ENCODE measurements at regions not wholly inside any gene's neighbourhood (a gene's known extent, or its start where the extent isn't known, plus 50 kb on each side); places are given as distances from the start of the nearest gene placed in this dataset.
"Not testable (repeated sequence)": the region's sequence is repeated elsewhere in the genome, so short reads cannot be mapped to it uniquely, and the experiment has no call there.

GRCh38 chr2:175679728-175680127, 322.3 kb downstream of the LNPK start:
- no peak overlapping the region for H3K27ac ChIP-seq (ENCODE audit: low read depth, low read length)
- no peak for TF ChIP-seq CTCF (IDR thresholded peaks at IDR 0.05; ENCODE audit: low read depth, low read length)
- no peak for DNase-seq (ENCODE audit: low read depth, low spot score)
- ChIA-PET POLR2A (no interaction called here), CTCF (interaction anchor here (2.3 kb wide), 1 partner anchor 10 kb away, joined by 11 read pairs; no protein-coding TSS in a partner anchor)
- no peaks in the 10 kb centered on the region for H3K9me3 ChIP-seq (ENCODE audit: control insufficient read depth, insufficient read depth, low read length)
- H3K4me3 ChIP-seq (ENCODE audit: low read depth, low read length): no peak overlapping the region
- H3K27me3 ChIP-seq (ENCODE audit: control insufficient read depth, insufficient read depth, low read length): peaks cover 4% of the 10 kb centered on the region

- POLR2A ChIA-PET: no interaction called here
- TF ChIP-seq CTCF (IDR thresholded peaks at IDR 0.05; ENCODE audit: low read depth, low read length): no peak
- Histone ChIP-seq H3K27ac (ENCODE audit: low read depth, low read length) (no peak overlapping the region), H3K9me3 (ENCODE audit: control insufficient read depth, insufficient read depth, low read length) (no peaks in the 10 kb centered on the region), H3K4me3 (ENCODE audit: low read depth, low read length) (no peak overlapping the region), H3K27me3 (ENCODE audit: control insufficient read depth, insufficient read depth, low read length) (peaks cover 4% of the 10 kb centered on the region)
- CTCF ChIA-PET: interaction anchor here (2.3 kb wide), 1 partner anchor 11 kb away, joined by 11 read pairs; no protein-coding TSS in a partner anchor
- DNase-seq (ENCODE audit: low read depth, low spot score): no peak
These were observed 322.8 kb downstream of the LNPK start for GRCh38 chr2:175679231-175679630.

- Histone ChIP-seq H3K9me3 (ENCODE audit: control insufficient read depth, insufficient read depth, low read length) (no peaks in the 10 kb centered on the region), H3K27ac (ENCODE audit: low read depth, low read length) (no peak overlapping the region), H3K27me3 (ENCODE audit: control insufficient read depth, insufficient read depth, low read length) (peaks cover 4% of the 10 kb centered on the region), H3K4me3 (ENCODE audit: low read depth, low read length) (no peak overlapping the region)
- ChIA-PET POLR2A (no interaction called here), CTCF (interaction anchor here (2.3 kb wide), 1 partner anchor 12 kb away, joined by 11 read pairs; no protein-coding TSS in a partner anchor)
- TF ChIP-seq CTCF (IDR thresholded peaks at IDR 0.05; ENCODE audit: low read depth, low read length): no peak
- no peak for DNase-seq (ENCODE audit: low read depth, low spot score)
These were observed 324.2 kb downstream of the LNPK start for GRCh38 chr2:175677880-175678279.

- 0 out of 2 replicates have a peak, but pooled peaks have one; percentile 17 for TF ChIP-seq CTCF (IDR thresholded peaks at IDR 0.05; ENCODE audit: low read depth, low read length)
- Histone ChIP-seq H3K27ac (ENCODE audit: low read depth, low read length) (no peak overlapping the region), H3K27me3 (ENCODE audit: control insufficient read depth, insufficient read depth, low read length) (peaks cover 4% of the 10 kb centered on the region), H3K9me3 (ENCODE audit: control insufficient read depth, insufficient read depth, low read length) (no peaks in the 10 kb centered on the region), H3K4me3 (ENCODE audit: low read depth, low read length) (no peak overlapping the region)
- POLR2A ChIA-PET: no interaction called here
- CTCF ChIA-PET: no interaction called here
- no peak for DNase-seq (ENCODE audit: low read depth, low spot score)
These were observed 325.3 kb downstream of the LNPK start for GRCh38 chr2:175676813-175677212.

GRCh38 chr2:175668804-175669203, 333.3 kb downstream of the LNPK start:
- H3K4me3 ChIP-seq (ENCODE audit: low read depth, low read length); POLR2A ChIA-PET; CTCF ChIA-PET; H3K27me3 ChIP-seq (ENCODE audit: control insufficient read depth, insufficient read depth, low read length); H3K9me3 ChIP-seq (ENCODE audit: control insufficient read depth, insufficient read depth, low read length); H3K27ac ChIP-seq (ENCODE audit: low read depth, low read length); DNase-seq (ENCODE audit: low read depth, low spot score): not testable (repeated sequence)

- no peak overlapping the region for H3K4me3 ChIP-seq (ENCODE audit: low read depth, low read length)
- no peaks in the 10 kb centered on the region for H3K27me3 ChIP-seq (ENCODE audit: control insufficient read depth, insufficient read depth, low read length)
- ChIA-PET CTCF (no interaction called here), POLR2A (no interaction called here)
- no peaks in the 10 kb centered on the region for H3K9me3 ChIP-seq (ENCODE audit: control insufficient read depth, insufficient read depth, low read length)
- no peak for DNase-seq (ENCODE audit: low read depth, low spot score)
- no peak for TF ChIP-seq CTCF (IDR thresholded peaks at IDR 0.05; ENCODE audit: low read depth, low read length)
- no peak overlapping the region for H3K27ac ChIP-seq (ENCODE audit: low read depth, low read length)
These were observed 339.7 kb downstream of the LNPK start for GRCh38 chr2:175662335-175662734.
